NCI-H2029 (cell line): ENCODE measurements at regions not wholly inside any gene's neighbourhood (a gene's known extent, or its start where the extent isn't known, plus 50 kb on each side); places are given as distances from the start of the nearest gene placed in this dataset.

Experiments used
- DNase-seq: peaks from one replicate; lab custom pipeline; 2025; lab: John Stamatoyannopoulos, UW

DNA sequence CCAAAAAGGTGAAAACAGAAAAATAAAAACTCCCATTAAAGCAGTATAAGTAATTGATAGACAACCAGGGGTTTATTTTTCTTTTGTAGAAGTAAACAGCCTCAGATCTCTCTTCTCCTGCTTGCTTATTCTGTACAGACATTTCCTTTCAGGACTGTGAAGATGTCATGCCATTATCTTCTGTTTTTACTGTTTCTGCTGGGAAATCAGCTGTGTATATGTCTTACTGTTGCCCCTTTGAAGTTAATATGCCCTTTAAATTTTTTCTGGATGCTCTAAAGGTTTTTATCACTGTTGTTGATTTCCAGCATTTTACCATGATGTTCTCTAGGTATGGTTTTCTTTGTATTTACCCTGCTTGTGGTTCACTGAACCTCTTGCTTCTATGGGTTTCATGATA is 199.5 kb downstream of the NXNL2 start:
- no peak for DNase-seq

DNA sequence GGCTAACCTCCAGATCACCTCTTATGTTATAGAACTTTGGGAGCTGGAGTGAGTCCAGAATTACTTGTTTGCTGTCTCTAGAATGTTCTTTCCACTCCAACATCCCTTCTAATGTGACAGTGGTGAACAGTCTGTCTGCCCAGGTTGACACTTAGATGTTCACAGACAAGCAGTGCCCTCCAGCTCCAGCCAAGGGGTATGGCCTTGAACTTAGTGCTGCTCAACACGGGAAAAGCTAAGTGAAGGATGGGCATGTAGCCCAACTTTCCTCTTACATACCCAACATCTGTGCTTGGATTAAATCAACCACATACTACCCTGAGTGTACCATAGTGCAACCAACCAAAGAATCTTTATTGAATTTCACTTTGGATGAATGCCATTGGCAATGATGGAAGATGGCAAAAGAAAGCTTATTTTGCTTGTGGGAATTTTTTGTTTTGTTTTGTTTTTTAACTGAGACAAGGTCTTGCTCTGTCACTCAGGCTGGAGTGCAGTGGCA is 201.2 kb downstream of the NXNL2 start:
- DNase-seq, result no peak

DNA sequence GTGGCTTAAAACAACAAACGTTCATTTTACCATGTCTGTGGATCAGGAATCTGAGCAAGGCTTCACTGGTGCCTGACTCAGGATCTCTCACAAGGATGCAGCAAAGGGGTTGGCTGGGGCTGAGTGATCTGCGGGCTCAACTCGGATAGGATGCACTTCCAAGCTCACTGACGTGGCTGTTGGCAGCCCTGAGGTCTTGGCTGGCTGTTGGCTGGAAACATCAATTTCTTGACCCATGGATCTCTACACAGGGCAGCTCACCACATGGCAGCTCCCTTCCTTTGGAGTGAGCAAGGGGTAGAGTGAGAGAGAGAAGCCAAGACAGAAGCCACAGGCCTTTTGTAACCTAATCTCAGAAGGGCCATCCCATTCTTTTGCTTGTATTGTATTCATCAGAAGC is 202.1 kb downstream of the NXNL2 start:
- no peak for DNase-seq

DNA sequence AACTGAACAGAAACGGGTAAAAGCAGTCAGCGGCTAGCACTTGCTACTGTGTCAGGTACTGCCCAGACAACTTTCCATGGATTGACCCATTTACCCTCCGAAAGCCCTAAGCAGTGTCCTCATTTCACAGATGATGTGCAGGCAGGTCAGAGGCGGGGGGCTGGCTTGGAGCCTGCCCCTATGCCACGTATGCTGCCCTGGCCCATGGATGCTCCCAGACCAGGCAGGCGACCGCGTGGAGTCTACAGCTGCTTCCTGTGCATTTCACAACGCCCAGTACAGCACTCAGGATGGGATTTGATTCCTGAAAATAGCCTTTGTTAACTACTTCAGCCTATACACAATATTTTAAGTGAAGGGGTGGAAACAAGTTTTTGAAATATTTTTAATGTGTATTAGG is 202.9 kb downstream of the NXNL2 start:
- no peak for DNase-seq

DNA sequence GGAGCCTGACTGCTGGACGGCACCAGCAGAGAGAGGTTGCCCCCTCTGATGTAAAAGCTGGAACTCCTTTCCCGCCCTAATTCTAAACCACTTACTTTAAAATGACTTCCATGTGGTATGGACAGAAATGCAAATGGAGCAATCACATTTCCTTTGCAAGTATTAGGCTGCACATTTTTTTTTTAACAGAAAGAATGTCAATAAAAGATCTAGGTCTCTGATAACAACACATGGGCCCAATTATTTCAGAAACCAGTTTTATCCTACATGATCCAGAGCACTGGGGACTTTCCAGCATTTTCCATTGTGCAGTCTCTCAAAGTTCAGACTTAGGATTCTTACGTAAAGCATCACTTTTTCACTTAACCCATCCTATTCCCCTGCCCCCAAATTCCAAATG is 203.7 kb downstream of the NXNL2 start:
- DNase-seq, result no peak

DNA sequence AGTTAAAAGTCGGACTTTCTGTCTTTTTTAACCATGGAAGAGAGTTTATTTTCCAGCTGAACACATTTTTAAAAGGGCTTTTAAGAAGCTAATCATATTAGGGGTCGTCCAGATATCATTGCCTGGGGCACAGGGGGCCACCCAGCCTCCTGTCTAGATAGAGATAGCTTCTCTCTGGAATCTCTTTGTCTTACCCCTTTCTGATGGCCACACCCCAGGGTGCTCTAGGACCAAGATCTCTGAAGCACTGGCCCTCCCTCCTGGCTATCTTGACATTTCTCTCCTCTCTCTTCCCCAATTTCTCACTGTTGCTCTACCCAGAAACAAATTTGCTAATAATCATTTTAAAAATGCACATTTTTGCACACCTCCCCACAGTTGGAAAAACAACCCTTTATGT is 204.4 kb downstream of the NXNL2 start:
- no peak for DNase-seq

DNA sequence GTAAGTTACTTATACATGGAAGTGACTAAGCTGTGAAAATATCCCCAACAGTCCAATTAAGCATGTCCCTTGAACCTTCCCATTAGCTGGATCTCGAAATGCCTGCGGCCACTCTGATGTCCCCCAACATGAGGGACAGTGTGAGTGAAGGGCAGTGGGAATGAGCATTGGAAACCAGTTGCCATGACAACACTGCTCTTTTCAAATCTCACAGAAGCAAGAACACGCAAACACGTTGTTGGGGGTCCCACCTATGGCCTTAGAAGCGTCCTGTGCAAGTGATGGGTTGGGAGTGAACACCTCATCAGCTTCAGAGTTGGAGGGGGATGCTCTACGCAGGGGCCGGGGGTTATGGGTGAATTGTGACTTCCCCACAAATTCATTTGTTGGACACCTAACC is 205.9 kb downstream of the NXNL2 start:
- no peak for DNase-seq

DNA sequence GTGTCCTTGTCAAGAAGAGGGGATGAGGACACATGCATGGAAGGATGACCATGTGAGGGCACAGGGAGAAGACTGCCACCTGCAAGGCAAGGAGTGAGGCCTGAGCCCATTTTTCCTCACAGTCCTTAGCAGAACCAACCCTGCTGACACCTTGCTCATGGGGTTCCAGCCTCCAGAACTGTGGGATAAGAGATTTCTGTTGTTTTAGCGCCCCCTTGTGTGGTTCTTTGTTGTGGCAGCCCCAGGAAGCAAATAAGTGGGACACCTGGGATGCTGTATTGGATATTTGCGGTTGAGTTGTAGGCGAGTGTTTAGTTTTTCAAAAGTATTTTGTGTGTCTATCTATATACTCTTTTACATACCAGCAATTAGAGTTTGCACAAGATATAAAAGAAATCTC is 206.4 kb downstream of the NXNL2 start:
- DNase-seq, result no peak

DNA sequence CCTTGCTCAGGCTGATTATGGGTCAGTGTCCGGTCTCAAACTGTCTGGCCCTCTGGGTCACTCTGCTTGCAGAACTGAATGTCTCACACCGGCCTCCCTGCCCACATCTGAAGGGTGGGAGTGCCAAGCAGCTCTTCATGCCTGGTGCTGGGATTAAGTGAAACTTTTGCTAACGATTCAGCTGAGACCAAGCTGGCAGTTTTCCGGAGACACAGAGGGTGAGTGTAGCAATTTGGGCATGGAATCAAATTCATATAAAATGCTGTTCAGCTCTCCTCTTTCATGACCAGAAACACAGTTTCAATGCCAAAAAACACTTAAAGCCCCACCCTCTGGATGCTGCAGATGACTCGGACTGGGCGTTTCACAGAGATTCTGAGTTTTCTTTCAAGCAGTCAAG is 207.5 kb downstream of the NXNL2 start:
- no peak for DNase-seq

DNA sequence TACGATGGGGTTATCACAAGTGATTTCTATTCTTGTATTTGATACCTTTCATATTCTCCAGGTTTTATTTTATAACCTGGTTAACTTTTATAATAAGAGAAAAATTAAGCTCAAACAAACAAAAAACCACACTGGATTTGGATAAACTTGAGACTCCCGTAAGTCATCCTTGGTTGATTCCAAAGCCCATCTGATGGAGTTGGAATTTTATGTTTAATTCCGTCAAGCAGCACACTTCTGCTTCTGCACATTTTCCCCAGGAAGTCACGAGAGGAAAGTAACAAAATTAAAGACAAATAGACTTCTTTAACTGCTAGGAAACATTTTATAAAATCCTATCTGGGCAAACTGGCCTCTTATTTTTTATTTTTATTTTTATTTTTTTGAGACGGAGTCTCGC is 207.9 kb downstream of the NXNL2 start:
- DNase-seq, result no peak

DNA sequence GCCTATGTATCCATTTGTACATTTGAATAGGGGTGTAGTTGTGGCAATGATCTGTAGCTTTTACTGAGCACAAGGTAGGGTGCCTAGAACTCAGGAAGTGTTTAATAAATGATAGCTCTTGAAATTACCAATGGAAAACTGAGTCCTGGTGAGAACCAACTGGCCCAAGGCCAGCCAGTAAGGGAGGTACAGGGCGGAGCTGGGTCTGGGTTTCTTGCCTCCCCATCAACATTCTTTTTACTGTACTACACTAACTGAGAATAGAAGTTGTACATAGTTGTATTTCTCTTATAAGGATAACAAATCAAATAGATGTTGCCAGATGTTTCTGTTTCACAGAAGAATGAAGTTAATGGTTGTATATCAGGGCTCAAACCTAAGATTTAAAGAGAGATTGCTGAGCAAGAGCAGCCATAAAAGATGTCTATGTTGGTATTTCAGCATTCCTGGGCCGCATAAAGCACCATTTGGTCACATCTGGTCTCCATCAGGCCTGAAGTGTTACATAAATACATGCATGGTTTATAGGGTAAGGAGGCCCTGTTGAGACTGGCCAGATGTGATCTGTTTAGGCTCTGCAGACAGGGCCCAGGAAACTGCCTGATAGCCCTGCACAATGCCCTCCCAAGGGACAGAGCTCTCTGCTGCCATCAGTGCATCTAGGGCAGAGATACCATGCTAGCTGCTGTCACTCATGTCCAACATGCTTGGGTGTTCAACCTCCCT is 210.5 kb downstream of the NXNL2 start:
- DNase-seq, result no peak

DNA sequence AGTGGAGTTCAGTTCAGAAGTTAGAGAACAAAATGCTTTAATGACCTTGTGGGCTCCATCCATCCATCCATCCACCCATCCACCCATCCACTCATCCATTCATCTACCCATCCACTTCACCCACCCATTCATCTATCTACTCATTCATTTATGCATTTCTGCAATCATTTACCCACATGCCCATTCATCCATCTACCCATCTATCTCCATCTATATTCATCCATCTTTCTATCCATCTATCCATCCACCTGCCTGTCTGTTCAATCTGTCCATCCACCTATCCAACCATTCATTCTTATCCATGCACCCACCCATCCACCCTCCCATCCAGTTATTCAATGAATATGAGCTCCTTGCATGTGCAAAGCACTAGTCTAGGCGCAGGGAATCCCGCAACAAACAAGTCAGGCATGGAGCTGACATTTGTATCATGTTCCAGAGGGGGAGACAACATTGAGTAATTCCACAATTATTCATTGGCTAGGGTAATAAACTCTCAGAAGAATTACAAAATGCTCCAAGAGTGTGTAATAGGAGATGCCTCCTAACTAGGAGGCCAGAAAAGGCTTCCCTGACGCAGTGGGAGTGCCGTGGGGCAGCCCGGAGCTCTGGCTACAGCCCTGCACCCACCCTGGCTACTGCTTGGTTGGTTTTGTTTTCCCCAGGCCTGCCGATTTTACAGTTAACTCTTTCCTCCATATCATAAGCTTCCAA is 211.2 kb downstream of the NXNL2 start:
- no peak for DNase-seq

DNA sequence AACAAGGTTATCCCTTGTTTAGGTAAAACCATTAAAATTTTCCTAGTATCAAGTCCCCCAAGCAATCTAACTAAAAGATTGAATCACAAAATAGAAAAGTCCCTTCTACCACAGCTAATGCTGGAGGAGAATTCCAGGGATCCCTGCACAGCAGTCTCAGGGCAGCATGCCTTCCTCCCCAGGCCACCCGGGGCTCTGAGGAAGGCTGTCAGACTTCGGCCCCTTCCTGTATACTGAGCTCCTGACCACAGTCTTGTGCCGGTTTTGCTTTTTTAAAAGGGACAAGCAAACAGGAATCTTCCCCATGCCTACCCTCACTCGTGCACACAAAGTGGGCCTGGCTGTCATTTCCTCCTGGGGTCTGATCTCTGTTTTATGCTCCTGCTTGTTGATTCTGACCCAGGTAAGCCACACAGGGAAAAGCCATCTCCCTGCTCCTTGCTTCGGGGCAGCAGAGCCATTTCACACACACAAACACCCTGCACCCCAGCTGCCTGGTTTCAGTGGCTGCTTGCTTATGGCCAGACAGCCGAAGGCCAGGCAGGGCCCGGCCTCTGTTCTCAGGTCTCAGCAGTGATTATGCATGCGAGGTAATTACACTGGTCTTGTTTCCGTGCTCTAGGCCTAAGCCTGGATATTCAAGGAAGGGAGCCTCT is 211.9 kb downstream of the NXNL2 start:
- no peak for DNase-seq

DNA sequence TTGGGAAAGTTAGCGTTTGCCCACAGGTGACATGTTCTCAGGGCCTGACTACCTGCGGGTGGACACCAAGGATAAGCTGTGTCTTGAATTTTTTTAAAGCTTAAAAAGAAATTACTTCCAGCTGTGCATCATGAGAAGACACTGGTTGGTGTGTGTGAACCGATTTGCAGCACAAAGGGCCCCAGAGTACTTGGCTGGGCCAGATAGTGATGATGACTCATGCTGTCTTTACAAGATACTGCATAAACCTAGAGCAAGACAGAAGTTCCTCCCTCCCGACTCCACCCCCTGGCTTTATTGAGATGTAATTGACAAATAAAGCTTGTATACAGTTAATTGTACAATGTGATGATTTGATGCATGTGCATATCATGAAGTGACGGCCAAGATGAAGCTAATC is 212.8 kb downstream of the NXNL2 start:
- no peak for DNase-seq

DNA sequence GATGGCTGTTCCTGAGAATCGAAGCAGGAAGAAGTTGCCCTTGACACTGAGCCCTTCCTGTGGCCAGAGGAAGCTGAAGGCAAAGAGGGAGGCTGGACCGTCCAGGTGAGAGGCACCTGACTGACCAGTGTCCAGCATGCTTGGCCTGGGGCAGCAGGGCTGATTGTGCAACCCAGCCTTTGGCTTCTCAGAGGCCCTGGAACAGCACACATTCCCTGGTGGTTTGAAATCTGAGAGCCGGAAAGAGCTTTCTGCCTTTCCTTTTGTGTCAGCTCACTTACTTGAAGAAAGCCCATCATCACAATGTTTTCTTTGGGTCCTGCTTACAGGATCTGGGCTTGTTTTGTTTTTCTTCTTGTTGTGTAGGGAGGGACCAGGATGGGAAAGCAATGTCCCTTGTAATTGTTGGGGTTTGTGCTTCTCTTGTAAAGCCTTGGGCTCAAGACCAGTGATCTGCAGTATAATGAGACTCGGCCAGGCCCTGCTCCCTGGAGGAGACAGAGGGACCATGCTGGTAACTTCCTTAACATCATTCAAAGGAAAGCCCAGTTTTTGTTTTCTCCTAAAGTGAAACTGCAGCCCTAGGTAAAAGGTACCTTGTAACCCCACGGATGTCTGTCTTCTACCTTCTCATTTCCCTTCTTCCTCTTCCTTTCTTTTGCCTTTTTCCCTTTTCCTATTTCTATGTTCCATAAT is 213.7 kb downstream of the NXNL2 start:
- DNase-seq, result no peak

DNA sequence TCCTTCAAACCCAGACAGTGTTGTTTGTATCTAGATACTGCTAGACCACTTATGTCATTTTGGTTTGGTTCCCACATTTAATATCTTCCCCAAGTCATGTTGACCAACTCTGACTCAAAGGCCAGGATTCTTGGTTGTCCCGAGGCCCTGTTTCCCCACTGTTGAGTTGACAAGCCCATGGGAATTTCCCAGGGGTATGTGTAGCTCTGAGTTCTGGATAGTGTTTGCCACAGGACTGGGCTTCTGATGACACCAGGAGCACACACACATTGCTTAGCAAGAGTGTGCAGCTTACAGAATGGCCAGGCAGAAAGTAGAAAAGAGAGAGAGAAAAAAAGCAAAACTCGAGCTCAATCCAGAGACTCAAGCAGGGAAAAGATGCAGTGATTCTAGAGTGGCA is 214.4 kb downstream of the NXNL2 start:
- DNase-seq, result no peak

DNA sequence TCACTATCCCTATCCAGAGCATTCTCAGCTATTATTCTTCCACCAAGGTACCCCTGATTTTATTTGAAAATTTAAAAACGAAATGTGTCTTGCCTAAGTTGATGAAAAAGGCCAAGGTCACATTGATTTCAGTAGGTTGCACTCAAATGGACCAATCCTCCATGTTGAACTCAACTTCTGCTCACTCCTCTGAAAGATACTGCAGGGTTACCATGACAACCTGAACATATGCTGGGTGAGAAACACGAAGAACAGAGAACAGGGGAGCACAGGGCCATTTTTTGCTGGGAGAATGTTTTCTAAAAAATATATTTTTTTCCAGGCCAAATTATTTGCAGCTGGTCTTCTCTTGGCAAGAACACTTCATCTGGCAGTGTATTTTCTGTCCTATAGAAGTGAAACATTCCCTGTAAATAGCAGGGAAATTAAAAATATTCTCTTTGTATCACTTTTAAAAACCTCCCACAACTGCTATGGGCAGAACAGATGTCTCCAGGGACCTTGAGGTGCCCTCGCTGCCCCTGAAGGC is 215.9 kb downstream of the NXNL2 start:
- no peak for DNase-seq

DNA sequence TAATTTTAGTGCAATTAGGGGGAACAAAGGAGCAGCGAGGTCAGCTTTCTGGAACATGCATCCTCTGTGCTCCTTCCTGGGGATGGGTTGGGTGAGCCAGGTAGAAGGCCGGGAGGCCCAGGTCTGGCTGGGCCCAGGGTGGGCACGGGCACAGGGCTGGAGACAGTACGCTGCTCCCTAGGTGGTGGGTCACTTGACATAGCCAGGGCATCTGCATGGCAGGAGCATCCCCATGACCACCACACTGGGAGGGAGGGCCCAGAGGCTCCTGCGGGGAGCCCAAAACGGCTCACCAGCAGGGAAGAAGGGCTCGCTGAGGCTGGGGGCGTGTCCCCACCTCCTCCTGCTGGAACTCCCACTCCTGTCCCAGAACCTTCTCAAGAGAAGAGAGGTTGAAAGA is 216.8 kb downstream of the NXNL2 start:
- no peak for DNase-seq

DNA sequence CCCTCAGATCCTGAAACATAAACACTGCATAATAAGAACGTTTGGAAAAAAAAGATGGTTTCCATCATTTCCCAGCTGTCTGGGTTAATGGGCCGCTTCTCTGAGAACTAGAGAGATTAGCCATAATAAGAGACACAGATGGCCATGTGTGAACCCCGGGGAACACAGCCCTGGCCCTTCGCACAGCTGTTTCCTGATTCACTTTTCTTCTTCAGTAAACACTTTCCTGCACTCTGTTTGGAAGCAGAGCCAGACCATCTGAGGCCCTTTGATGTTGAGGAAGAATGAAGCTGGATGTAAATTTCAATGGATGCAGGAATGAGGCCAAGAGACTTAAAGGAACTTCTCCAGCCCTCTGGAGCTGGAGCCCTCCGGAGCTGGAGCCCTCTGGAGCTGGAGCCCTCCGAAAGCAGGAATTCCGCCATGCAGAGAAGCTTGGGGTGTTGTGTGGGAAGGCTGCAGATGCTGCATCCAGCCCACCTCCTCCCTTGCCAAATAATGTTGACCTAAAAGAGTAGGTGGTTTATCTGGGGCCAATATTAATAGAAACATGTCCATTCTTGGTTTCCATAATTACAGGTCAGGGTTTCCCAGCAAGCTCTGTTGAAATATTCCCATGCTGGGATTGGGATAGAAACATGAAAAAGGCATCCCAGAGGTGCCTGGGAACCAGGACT is 218.9 kb downstream of the NXNL2 start:
- DNase-seq, result no peak

DNA sequence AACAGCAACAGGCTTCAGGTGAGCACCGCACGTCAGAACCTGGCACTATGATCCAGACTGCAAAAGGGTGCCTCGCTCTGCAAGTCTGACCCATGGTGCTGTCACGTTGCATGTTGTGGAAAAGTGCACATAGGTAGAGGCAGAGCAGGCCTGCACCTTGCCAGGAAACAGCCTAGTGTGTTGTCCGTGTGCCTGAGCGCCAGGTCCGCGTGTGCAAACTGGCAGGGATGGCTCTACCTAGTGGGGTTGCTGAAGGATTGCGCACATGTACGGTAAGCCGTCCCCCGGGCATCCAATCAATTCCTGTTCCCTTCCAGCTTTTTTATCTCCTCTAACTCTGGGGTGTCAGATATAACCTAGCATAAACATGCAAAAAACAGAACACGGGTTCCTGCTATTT is 219.5 kb downstream of the NXNL2 start:
- DNase-seq, result no peak

DNA sequence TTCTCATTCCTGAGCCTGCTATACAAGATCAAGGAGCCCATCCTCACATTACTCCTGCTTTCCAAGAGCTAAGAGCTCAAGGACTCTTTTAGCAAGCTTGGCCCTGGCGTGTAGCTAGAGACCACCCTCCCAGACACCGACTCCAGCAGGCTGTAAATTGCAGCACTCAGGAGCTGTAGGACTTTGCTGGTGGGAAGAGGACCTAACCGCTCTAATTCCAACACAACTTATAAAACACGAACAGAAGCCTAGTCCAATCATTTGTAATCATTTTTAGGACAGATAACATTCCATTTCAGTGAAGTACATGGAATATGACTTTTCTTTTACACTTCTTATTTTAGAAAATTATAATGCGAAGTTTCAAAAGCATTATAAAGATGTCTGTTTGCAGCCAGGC is 219.9 kb downstream of the NXNL2 start:
- no peak for DNase-seq
